HG02759 (cell line): ENCODE measurements at regions not wholly inside any gene's neighbourhood (a gene's known extent, or its start where the extent isn't known, plus 50 kb on each side); places are given as distances from the start of the nearest gene placed in this dataset.
A peak's percentile ranks its signal among the peaks of the same experiment; 100 is the strongest.

Source experiments
- ATAC-seq: cut with Tn5 transposase; IDR thresholded peaks from one replicate; pipeline ENCODE4 v1.9.1; 2021; ENCODE audit warnings: mild to moderate bottlenecking, moderate library complexity; ENCODE audit not compliant: unreplicated experiment

DNA sequence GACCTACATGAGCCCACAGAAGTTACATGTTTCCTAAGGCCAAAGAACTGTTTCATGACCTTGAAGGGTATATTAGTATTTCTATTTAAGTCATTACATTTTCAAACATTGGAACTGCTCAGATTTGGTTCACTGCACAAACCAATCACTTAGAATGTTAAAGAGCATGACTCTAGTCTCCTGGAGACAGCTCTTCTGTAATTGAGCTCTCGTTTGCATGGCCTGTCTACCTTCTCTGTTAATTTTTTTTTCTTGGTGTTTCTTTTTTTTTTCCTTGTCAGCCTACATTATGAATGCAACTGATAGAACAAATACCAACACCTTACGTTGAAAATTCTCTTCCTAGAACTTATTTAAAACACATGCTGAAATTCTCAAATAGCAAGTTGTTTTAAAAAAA is 860.2 kb upstream of the MAP3K7 start:
- ATAC-seq: peak; percentile 53

DNA sequence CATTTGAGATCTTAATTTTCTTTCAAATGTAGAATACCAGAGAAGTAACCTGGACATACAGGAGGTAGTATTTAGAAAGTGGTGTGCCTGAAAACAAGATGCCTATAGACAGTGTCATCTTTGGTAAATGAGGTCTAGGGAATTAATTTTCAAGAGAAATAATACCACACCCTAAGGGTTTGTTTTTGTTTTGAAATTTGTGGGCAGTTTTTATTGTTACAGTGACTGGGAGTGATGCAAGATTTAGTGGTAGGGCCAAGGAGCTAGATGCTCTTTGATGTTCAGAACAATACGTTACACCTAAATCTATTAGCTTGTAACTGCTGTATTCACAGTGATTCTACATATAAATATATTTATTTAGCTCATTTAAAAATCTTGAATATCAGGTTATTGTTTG is 856.5 kb upstream of the MAP3K7 start:
- ATAC-seq: no peak

DNA sequence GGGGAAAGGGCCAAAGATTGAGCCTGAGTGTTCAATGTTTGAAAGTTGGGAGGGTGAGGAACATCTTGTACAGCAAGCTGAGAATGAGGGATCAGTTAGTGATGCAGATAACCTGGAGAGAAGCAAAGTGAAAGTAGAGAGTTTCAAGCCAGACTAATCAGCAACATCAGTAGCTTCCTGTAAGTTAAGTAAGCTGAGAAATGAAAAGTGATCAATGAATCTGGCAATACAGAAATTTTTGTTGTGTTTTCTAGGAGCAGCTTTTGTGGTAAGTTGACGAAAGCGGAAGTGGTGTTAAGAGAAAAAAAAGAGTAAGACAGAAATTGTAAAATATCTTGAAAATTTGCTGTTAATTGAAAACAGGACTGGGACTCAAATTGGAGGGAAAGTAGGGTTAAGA is 855.5 kb upstream of the MAP3K7 start:
- no peak for ATAC-seq

DNA sequence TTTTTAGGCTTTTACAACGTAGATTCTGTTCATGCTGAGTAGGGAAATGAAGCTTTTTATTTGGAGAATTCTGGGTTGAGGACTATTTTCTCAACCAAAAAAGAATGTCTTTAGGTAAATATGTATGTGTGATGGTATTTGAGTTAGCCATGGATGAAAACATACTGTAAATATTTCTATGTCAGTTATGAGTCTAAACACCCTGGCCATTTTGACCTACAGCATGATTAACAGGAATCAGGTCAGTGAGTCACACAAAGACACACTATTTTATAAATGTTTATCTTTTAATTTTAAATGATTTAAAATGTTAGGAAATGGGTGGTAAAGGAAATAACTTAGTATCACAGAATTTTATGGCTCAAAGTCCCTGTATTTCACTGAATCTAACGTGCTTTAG is 851.7 kb upstream of the MAP3K7 start:
- no peak for ATAC-seq

DNA sequence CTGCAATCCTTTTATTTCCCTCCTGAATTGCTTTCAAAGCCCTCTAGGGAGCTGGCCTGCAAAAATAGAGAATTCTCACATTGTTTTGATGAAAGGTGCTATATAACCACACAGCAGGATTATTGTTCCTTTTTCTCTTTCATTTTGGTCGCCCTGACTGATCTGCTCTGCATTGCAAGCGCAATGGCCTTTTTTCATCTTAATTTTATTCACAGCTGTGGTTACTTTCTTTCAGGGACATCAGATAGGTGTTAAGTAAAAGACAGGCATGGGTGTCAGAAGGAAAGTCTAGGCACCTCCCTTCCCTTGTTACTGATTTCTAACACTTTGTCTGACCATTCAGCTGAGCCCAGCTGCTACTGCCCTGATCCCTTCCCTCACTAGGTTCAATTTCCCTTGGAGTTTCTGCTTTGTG is 850.5 kb upstream of the MAP3K7 start:
- ATAC-seq: no peak

DNA sequence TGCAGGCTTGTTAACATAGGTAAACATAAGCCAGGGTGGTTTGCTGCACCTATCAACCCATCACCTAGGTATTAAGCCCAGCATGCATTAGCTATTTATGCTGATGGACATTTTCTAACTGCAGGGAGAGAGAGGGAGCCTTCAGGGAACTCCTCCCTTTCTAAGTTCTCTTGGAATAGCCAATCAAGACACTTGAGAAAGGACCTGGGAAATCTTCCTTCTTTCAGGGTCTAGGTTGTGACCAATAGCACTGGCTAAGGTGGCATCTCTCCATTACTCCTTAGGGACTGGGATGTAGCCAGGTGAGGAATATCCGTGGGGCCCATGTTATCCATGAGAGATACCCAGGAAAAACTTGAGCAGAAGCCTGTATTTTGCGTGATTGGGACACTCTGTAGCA is 849.6 kb upstream of the MAP3K7 start:
- ATAC-seq: no peak

DNA sequence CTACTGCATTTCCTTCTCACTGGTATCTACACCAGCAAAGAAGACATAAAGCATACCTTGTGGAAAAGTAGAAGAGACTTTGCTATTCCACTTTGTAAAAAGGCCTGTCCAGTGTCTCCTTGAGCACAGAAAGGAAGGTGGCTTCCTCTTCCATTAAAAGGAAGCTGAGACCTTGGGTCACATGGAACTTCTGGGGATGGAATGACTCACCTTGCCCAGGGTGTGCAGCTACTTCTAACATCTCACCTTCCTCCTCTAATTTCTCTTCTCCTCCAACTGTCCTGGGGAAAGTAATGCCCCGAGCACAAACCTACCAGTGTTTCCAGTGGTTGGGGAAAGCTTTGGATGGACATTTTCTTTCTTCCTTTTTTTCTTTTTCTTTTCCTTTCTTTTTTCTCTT is 848.8 kb upstream of the MAP3K7 start:
- no peak for ATAC-seq

DNA sequence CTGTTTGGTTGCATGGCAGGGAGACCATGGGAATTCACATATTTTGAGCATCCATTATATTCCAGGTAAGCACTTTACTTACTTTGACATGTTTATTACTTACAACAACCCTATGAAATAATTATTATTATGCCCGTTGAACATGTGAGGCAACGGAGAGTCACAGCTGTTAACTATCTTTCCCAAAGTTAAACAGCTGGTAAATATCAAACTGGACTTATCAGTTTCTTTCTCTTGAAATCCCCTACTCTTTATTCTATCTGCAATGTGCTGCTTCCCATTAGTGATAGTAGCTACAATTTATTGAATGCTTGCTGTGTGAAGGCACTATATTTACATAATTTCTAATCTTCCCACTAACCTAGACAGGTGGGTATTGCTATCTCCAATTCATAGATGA is 847.7 kb upstream of the MAP3K7 start:
- ATAC-seq: no peak

DNA sequence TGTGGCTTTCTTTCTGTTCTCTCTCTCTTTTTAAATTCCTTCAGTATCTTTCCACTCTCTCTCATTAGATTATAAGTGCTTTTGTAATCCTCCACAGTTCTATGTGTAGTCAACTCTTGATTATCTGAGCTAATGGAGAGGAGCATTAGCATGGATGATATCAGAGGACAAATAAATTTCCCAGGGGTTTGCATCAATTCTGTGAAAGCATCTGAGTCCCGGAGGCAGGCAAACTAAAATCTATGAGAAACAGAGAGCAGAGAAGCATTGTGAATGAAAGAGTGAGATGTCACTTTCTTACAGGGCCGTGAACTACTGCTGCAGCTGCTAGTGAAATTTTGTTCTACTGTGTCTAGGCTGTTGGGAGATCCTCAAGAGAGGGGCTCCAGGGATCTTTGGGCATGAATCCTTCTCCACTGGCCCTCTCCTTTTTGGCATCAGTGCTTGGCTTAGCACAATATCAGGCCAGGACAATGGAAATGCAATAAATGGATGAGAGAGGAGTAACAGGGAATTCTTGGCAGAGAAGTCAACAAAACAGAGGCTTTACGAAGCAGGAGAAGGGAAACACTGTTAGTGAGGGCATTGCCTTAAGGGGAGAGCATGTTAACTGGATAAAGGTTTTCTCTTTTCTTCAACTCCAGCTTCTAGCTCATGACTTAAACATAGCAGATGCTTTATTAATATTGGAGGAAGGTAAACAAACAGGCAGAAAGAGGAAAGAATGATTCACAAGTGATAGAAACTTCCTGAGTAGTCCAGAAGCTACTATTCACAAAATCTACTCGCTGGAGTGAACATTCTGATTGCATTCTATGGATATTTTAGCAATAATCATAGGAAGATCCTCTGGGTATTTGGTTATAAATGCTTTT is 847.0 kb upstream of the MAP3K7 start:
- no peak for ATAC-seq

DNA sequence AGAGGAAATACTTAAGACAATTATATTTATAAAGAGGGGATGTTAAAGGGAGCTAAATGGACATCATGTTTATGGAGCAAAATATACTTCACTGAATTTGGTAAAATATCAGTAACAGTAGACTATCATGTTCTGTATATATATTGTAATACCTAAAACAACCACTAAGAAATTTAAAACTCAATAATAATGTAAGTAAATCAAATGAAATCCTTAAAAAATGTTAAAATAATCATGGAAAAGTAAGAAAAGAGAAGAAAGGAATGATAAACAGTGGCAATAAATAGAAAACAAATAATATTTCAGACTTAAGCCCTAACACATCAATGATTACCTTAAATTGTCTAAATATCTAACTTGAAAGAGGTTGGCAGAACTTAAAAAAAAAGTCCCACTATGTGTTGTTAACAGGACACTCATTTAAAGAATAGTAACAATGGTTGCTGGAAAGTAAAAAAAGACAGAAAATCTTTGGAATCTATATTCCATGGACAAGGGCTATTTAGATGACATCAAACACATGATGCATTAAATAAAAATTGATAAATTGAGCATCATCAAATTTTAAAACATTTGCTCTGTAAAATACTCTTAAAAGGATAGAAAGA is 842.2 kb upstream of the MAP3K7 start:
- ATAC-seq: no peak

DNA sequence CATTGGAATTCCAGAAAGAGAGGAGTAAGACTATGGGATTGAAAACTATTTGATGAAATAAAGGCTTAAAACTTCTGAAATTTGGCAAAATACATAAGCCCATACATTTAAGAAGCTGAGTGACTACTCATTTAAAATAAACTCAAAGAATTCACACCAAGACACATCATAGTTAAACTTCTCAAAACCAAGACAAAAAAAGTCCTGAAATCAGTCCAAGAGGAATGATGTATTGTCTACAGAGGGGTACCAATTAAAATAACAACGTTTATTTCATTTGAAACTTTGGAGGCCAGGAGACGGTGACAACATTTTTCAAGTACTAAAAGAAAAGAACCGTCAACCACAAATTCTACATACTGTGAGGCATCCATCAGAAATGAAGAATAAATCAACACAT is 841.4 kb upstream of the MAP3K7 start:
- no peak for ATAC-seq

DNA sequence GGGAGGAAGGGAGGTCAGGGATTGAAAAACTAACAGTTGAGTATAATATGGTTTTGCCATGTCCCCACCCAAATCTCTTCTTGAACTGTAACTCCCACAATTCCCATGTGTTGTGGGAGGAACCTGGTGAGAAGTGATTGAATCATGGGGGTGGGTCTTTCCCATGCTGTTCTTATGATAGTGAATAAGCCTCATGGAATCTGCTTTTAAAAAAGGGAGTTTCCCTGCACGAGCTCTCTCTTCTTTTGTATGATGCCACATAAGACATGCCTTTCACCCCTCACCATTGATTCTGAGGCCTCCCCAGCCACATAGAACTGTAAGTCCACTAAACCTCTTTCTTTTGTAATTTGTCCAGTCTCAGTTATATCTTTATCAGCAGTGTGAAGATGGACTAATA is 833.4 kb upstream of the MAP3K7 start:
- ATAC-seq: no peak

DNA sequence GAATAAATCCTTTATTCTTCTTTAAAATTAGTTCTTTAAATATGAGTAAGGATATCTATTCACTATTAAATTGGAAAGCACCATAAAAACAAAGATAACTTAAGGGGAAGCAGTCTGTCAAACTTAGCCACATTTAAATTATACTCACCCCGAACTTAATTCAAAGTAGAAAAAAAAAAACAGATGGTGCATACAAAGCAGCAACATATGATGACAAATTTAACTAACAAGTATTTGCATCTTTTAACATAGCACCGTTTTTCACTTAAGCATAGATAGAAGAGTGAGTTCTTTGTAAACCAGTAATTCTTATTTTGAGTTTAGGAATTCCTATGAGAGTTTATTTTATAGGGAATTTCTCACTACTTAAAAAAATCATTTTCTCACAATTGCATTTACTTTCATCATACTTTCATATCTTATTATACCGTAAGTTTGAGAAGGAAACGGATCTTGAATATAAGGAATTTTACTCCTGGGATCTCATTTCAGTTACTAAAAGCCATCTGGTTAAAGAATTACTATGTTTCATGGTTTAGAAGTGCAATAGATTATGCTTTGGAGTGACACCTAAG is 828.2 kb upstream of the MAP3K7 start:
- ATAC-seq: no peak

DNA sequence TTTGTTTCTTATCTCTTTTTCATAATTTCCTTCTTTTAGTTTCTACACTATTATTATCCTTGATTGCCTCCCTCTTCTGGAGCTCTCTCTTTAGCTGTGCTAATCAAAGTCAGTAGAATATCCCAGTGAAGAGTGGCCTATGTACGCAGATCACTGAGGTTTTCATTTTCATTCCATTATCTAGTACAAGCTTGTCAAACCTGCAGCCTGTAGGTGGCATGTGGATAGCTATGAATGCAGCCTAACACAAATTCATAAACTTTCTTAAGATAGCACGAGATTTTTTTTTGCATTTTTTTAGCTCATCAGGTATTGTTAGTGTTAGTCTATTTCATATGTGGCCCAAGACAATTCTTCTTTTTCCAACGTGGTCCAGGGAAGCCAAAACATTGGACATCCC is 825.7 kb upstream of the MAP3K7 start:
- ATAC-seq: no peak

DNA sequence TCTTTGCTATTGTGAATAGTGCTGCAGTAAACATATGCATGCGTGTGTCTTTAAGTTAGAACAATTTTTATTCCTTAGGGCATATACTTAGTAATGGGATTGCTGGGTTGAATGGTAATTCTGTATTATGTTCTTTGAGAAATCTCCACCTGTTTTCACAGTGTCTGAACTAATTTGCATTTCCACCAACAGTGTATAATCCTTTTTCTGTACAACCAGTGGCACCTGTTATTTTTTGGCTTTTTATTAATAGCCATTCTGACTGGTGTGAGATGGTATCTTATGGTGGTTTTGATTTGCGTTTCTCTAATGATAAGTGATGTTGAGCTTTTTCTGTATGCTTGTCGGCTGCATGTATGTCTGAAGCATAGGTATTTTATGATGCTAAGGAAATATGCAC is 820.8 kb upstream of the MAP3K7 start:
- no peak for ATAC-seq

DNA sequence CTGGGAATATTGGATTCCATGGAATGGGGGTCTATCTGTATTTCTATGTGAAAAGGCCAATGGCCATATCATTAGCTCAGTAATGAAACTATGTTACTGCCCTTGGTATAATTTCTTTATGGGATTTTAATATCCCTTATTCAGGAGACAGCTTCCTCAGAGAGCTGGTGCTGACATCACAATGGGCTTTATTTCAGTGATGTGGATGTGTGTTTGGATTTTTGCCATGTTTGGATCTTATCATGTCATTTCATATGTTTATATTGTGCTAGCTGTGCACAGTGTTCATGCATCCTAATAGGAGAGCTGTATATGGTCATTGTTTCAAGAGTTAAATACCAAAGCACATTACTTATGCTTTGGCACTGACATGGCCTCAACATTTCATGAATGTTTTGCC is 806.1 kb upstream of the MAP3K7 start:
- no peak for ATAC-seq

DNA sequence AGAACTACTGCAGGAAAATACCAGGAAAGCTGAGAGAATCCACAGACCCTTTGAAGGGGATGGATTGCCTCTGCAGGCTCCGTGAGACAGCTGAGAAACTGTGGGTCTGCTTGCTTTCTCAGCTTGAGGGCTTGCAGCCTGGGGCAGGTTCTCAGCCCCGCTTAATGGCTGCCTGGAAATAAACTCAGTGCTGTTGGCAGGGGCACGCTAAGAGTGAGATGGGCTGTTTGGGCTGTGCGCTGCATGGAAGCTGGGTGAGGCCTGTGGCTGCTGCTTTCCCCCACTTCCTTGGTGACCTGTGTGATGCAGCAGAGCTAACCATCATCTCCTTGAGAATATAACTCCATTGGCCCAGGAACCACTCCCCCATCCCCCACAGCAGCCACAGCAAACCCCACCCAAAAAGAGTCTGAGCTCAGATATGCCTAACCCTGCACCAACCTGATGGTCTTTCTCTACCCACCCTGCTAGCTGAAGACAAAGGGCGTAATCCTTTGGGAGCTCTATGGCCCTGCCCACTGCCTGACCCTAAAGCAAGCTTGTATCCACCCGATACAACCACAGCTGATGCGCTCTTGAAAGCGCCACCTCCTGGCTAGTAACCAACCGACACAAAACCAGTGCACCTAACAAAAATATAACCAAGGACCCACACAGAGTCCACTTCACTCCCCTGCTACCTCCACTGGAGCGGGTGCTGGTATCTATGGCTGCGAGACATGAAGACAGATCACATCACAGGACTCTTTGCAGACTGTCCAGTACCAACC is 800.6 kb upstream of the MAP3K7 start:
- ATAC-seq: no peak

DNA sequence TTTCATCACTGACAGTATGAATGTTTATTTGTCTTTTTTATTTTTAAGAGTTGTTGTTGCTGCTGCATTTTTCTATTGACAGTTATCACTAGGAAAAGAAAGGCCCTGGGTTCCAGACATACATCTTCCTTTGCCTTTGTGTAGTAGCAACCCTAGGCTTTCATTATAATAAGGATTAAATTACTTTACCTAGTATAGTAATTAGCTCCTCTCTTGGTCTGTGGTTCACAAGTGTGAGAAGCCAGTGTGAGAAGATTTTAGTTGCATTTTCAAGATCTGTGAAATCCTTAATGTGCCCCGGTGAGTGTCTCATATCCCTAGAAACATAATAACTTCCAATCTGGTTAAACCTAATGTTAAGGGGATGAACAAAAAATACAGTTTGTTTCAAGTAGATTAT is 799.3 kb upstream of the MAP3K7 start:
- no peak for ATAC-seq

DNA sequence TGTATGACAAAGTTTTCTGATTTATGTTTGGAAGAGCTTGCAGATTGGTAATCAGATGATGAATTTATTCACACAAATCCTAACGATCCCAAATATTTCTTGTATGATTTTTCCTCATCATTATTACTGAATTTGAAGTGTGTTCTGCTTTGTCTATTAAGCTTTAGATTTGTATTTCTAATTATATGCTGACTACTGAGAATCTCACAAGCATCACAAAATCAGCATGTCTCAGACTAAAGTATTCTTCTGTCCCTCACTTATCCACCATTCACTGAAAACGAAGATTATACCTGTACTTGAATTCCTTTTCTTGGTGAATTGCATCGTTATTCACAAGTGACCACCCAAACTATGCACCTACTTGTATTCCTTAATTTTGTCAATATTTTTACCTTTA is 796.3 kb upstream of the MAP3K7 start:
- no peak for ATAC-seq

DNA sequence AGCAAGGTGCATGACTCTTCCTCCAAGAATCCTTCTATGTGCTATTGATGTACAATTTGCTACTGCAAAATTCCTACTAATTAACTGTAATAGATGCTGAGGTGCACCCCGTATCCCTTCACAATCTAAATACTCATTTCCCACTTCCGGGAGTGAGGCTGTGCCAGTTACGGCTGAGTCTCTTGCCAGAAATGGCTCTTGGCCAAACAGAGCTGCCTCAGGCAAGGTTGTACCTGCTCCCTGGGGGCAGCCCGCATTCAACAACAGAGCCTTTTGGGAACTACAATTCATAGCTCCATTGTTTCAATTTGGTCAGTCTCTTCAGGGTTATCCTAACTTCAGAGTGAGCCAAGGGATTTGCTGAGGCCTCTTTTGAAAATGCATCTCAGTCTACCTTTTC is 789.8 kb upstream of the MAP3K7 start:
- ATAC-seq: no peak

DNA sequence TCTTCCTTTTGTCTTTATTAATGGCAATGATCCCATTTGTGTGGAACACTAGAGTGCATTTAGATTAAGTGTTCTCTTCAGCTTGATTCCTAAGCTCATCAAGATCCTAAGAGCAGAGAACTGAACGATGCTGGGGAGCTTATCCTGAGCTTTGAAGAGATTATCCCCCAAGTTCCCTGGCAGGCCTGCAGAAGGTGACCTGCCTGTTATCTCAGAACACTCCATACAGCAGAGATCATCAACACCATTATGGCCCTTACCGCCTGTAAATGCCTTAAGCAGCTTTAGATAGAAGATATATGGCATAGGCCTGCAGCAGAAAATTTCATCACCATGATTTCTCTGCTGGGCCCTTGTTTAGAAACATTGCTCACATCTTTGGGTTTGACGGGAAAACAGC is 779.9 kb upstream of the MAP3K7 start:
- ATAC-seq: no peak

DNA sequence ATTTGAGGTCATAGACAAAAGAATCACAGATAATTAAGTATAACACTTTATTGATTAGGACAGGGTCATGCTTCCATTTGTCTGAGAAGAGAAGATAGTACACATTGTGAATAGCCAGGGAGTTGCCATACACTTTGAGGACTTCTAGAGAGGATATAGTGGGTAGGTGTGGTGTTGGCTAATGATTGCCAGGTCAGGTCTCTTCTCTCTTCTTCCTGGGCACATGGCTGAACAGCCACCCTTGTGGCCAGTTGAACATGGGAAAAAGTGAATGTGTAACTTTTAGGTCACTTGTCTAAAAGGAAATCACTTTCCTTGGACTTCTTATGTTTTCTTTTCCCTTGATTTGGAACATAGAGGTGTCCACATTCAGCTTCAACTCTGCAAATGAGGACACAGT is 772.1 kb upstream of the MAP3K7 start:
- ATAC-seq: no peak
